ENCODE measurements at regions not wholly inside any gene's neighbourhood (a gene's known extent, or its start where the extent isn't known, plus 50 kb on each side); places are given as distances from the start of the nearest gene placed in this dataset.

DNA sequence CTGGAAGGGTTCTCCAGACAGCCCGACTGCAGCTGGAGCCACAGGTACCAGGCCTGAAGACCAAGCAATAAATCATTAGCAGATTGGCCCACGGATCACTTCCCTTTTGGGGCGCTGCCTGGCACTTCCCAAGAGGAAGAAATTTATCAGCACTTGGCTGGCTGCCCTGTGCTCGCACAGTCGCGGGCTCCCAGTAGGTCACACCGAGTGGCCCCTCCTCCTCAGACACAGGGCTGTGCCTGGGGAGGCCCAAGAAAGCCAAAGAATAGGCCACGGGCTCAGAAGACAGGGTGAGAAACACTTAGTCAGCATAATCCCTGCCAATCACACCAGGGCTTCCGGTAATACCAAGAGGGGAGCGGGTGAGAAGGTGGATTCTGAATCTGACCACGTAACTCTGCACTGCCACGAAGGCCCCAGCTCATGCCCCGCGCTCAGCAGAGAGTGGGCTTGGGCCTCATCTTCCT is 115.7 kb upstream of the MSX2 start:
- Histone ChIP-seq H3K36me3 (ENCODE audit: control insufficient read depth, insufficient read depth, low read length) (no peaks in the 10 kb centered on the region), H3K9me3 (ENCODE audit: control insufficient read depth, low read length) (peaks cover 4% of the 10 kb centered on the region), H3K4me1 (ENCODE audit: control insufficient read depth, insufficient read depth, low read length) (peaks cover 5% of the 10 kb centered on the region), H3K27ac (ENCODE audit: low read depth, low read length) (no peak overlapping the region), H3K4me3 (ENCODE audit: low read length) (no peak overlapping the region), H3K9ac (ENCODE audit: extremely low read depth, low read length, poor library complexity, severe bottlenecking) (no peak overlapping the region), H3K27me3 (ENCODE audit: control insufficient read depth, insufficient read depth, low read length, poor library complexity, severe bottlenecking) (peaks cover 17% of the 10 kb centered on the region)
- no peak overlapping the region for H3K4me3 Mint-ChIP-seq
- peaks cover 50% of the 10 kb centered on the region for H3K27me3 Mint-ChIP-seq (ENCODE audit: insufficient read depth)
- H3K27ac Mint-ChIP-seq, result no peak overlapping the region
- TF ChIP-seq, protein P1, sequence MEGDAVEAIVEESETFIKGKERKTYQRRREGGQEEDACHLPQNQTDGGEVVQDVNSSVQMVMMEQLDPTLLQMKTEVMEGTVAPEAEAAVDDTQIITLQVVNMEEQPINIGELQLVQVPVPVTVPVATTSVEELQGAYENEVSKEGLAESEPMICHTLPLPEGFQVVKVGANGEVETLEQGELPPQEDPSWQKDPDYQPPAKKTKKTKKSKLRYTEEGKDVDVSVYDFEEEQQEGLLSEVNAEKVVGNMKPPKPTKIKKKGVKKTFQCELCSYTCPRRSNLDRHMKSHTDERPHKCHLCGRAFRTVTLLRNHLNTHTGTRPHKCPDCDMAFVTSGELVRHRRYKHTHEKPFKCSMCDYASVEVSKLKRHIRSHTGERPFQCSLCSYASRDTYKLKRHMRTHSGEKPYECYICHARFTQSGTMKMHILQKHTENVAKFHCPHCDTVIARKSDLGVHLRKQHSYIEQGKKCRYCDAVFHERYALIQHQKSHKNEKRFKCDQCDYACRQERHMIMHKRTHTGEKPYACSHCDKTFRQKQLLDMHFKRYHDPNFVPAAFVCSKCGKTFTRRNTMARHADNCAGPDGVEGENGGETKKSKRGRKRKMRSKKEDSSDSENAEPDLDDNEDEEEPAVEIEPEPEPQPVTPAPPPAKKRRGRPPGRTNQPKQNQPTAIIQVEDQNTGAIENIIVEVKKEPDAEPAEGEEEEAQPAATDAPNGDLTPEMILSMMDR (conservative IDR thresholded peaks at IDR 0.05), result no peak
- peaks cover 3% of the 10 kb centered on the region for H3K4me1 Mint-ChIP-seq
- no peak for DNase-seq
- 82 to 86% methylated on average over 9 to 14 of the region's 14 CpGs for WGBS, 2 experiments (ENCODE audit: insufficient coverage in 1 of 2, insufficient read length in 1 of 2)
- H3K9me3 Mint-ChIP-seq, result peaks cover 8% of the 10 kb centered on the region
- no peaks in the 10 kb centered on the region for H3K36me3 Mint-ChIP-seq (ENCODE audit: low read depth)

DNA sequence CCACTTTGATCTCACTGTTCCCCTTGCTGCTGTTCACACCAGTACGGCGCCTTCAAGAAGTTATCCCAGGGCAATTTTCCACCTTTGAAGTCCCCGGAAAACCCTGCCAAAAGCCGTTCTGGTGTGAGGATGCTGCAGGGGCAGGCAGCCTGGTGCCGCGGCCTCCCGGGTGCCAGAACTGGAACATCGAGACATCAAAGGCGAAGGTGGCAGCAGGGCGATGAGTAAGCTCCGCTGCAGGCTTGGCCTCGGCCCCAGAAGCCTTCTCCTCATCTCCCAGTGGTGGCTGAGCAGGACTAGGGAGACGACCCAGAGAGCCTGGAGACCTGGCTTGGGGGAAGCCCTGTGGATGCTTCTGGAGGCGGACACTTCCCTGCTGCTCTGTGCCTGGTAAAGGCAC is 115.3 kb upstream of the MSX2 start:
- H3K27ac ChIP-seq (ENCODE audit: low read depth, low read length), result no peak overlapping the region
- H3K27me3 ChIP-seq (ENCODE audit: control insufficient read depth, insufficient read depth, low read length, poor library complexity, severe bottlenecking), result peaks cover 21% of the 10 kb centered on the region
- peaks cover 5% of the 10 kb centered on the region for H3K4me1 ChIP-seq (ENCODE audit: control insufficient read depth, insufficient read depth, low read length)
- H3K9me3 Mint-ChIP-seq, result peaks cover 3% of the 10 kb centered on the region
- H3K4me3 Mint-ChIP-seq, result no peak overlapping the region
- TF ChIP-seq, protein P1 (conservative IDR thresholded peaks at IDR 0.05), result no peak
- peaks cover 54% of the 10 kb centered on the region for H3K27me3 Mint-ChIP-seq (ENCODE audit: insufficient read depth)
- no peaks in the 10 kb centered on the region for H3K36me3 ChIP-seq (ENCODE audit: control insufficient read depth, insufficient read depth, low read length)
- H3K4me1 Mint-ChIP-seq, result peaks cover 3% of the 10 kb centered on the region
- H3K27ac Mint-ChIP-seq, result no peak overlapping the region
- no peaks in the 10 kb centered on the region for H3K36me3 Mint-ChIP-seq (ENCODE audit: low read depth)
- peaks cover under 1% of the 10 kb centered on the region for H3K9me3 ChIP-seq (ENCODE audit: control insufficient read depth, low read length)
- no peak for DNase-seq
- H3K9ac ChIP-seq (ENCODE audit: extremely low read depth, low read length, poor library complexity, severe bottlenecking), result no peak overlapping the region
- 88% methylated on average over 12 to 14 of the region's 14 CpGs for WGBS, 2 experiments (ENCODE audit: insufficient coverage in 1 of 2, insufficient read length in 1 of 2)
- no peak overlapping the region for H3K4me3 ChIP-seq (ENCODE audit: low read length)

DNA sequence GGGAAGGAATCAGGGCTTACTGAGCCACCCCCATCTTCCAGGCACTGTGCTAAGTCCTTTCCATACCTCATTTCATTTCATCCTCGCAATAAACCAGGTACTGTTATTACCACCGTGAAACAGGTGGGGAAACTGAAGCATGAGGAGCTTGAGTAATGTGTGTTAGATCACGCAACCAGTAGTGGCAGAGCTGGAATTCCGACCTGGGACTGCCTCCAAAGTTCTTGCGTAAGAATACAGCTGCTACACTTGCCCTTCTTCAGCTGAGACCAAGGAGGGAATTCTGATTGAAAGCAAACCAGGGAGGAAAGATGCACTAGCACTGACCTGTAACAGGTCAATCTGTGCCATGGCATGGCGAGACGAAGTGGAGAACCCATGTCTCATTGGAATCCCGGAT is 113.4 kb upstream of the MSX2 start:
- no peaks in the 10 kb centered on the region for H3K36me3 ChIP-seq (ENCODE audit: control insufficient read depth, insufficient read depth, low read length)
- H3K4me3 ChIP-seq (ENCODE audit: low read length), result no peak overlapping the region
- peaks cover 6% of the 10 kb centered on the region for H3K4me1 ChIP-seq (ENCODE audit: control insufficient read depth, insufficient read depth, low read length)
- H3K27ac Mint-ChIP-seq, result no peak overlapping the region
- no peak for DNase-seq
- no peak overlapping the region for H3K4me3 Mint-ChIP-seq
- peaks cover 6% of the 10 kb centered on the region for H3K9me3 Mint-ChIP-seq
- peaks cover 4% of the 10 kb centered on the region for H3K9me3 ChIP-seq (ENCODE audit: control insufficient read depth, low read length)
- H3K27me3 ChIP-seq (ENCODE audit: control insufficient read depth, insufficient read depth, low read length, poor library complexity, severe bottlenecking), result peaks cover 36% of the 10 kb centered on the region
- TF ChIP-seq, protein P1 (conservative IDR thresholded peaks at IDR 0.05), result no peak
- H3K9ac ChIP-seq (ENCODE audit: extremely low read depth, low read length, poor library complexity, severe bottlenecking), result no peak overlapping the region
- H3K27ac ChIP-seq (ENCODE audit: low read depth, low read length), result no peak overlapping the region
- peaks cover 3% of the 10 kb centered on the region for H3K4me1 Mint-ChIP-seq
- 80 to 83% methylated on average over 6 to 8 of the region's 8 CpGs for WGBS, 2 experiments (ENCODE audit: insufficient coverage in 1 of 2, insufficient read length in 1 of 2)
- H3K27me3 Mint-ChIP-seq (ENCODE audit: insufficient read depth), result peaks cover 69% of the 10 kb centered on the region
- no peaks in the 10 kb centered on the region for H3K36me3 Mint-ChIP-seq (ENCODE audit: low read depth)

Data from endodermal cell (in vitro differentiated cells).